ENCODE measurements at regions not wholly inside any gene's neighbourhood (a gene's known extent, or its start where the extent isn't known, plus 50 kb on each side); places are given as distances from the start of the nearest gene placed in this dataset.

GRCh38 chrX:45758738-45759397 is 558.2 kb upstream of the DIPK2B start:
- no peak overlapping the region for H3K4me3 ChIP-seq (ENCODE audit: low read depth, low read length)

GRCh38 chrX:45758319-45758718 is 557.6 kb upstream of the DIPK2B start:
- no peak overlapping the region for H3K4me3 ChIP-seq (ENCODE audit: low read depth, low read length)

- no peak overlapping the region for H3K4me3 ChIP-seq (ENCODE audit: low read depth, low read length)
Observed at GRCh38 chrX:45757272-45757671, 556.6 kb upstream of the DIPK2B start.

- H3K4me3 ChIP-seq (ENCODE audit: low read depth, low read length), result no peak overlapping the region
Observed at GRCh38 chrX:45756557-45756956, 555.9 kb upstream of the DIPK2B start.

GRCh38 chrX:45755703-45756102 is 555.0 kb upstream of the DIPK2B start:
- no peak overlapping the region for H3K4me3 ChIP-seq (ENCODE audit: low read depth, low read length)

- no peak overlapping the region for H3K4me3 ChIP-seq (ENCODE audit: low read depth, low read length)
Observed at GRCh38 chrX:45751156-45751555, 550.5 kb upstream of the DIPK2B start.

GRCh38 chrX:45750639-45751038 is 550.0 kb upstream of the DIPK2B start:
- no peak overlapping the region for H3K4me3 ChIP-seq (ENCODE audit: low read depth, low read length)

- H3K4me3 ChIP-seq (ENCODE audit: low read depth, low read length), result no peak overlapping the region
Observed at GRCh38 chrX:45749375-45749774, 548.7 kb upstream of the DIPK2B start.

GRCh38 chrX:45748369-45748774 is 547.7 kb upstream of the DIPK2B start:
- H3K4me3 ChIP-seq (ENCODE audit: low read depth, low read length), result no peak overlapping the region

GRCh38 chrX:45747905-45748304 is 547.2 kb upstream of the DIPK2B start:
- no peak overlapping the region for H3K4me3 ChIP-seq (ENCODE audit: low read depth, low read length)

GRCh38 chrX:45745479-45745878 is 544.8 kb upstream of the DIPK2B start:
- no peak overlapping the region for H3K4me3 ChIP-seq (ENCODE audit: low read depth, low read length)

- H3K4me3 ChIP-seq (ENCODE audit: low read depth, low read length), result no peak overlapping the region
Observed at GRCh38 chrX:45743906-45744625, 543.4 kb upstream of the DIPK2B start.

- H3K4me3 ChIP-seq (ENCODE audit: low read depth, low read length), result no peak overlapping the region
Observed at GRCh38 chrX:45743081-45743533, 542.4 kb upstream of the DIPK2B start.

- H3K4me3 ChIP-seq (ENCODE audit: low read depth, low read length), result no peak overlapping the region
Observed at GRCh38 chrX:45740291-45740690, 539.6 kb upstream of the DIPK2B start.

GRCh38 chrX:45735571-45735970 is 534.9 kb upstream of the DIPK2B start:
- H3K4me3 ChIP-seq (ENCODE audit: low read depth, low read length), result no peak overlapping the region

- H3K4me3 ChIP-seq (ENCODE audit: low read depth, low read length), result no peak overlapping the region
Observed at GRCh38 chrX:45731448-45731847, 530.8 kb upstream of the DIPK2B start.

- H3K4me3 ChIP-seq (ENCODE audit: low read depth, low read length), result no peak overlapping the region
Observed at GRCh38 chrX:45727761-45728160, 527.1 kb upstream of the DIPK2B start.

GRCh38 chrX:45722471-45722870 is 521.8 kb upstream of the DIPK2B start:
- H3K4me3 ChIP-seq (ENCODE audit: low read depth, low read length), result no peak overlapping the region

- no peak overlapping the region for H3K4me3 ChIP-seq (ENCODE audit: low read depth, low read length)
Observed at GRCh38 chrX:45719751-45720501, 519.2 kb upstream of the DIPK2B start.

- H3K4me3 ChIP-seq (ENCODE audit: low read depth, low read length), result no peak overlapping the region
Observed at GRCh38 chrX:45718676-45719075, 518.0 kb upstream of the DIPK2B start.

GRCh38 chrX:45716750-45717149 is 516.1 kb upstream of the DIPK2B start:
- H3K4me3 ChIP-seq (ENCODE audit: low read depth, low read length), result no peak overlapping the region

GRCh38 chrX:45715748-45716147 is 515.1 kb upstream of the DIPK2B start:
- no peak overlapping the region for H3K4me3 ChIP-seq (ENCODE audit: low read depth, low read length)
